PC-3 (cell line): ENCODE measurements at regions not wholly inside any gene's neighbourhood (a gene's known extent, or its start where the extent isn't known, plus 50 kb on each side); places are given as distances from the start of the nearest gene placed in this dataset.

Source experiments
- ATAC-seq: fragments of 200-7000 bp; cut with Tn5 transposase; 2 replicates; pipeline ENCODE4 v1.9.1; 2020; ENCODE audit warnings: mild to moderate bottlenecking, moderate library complexity
- BruUV-seq: library from RNA; stranded (reverse); fragments of 400-500 nt; replicated peaks from 2 replicates; lab custom pipeline; 2021; lab: Mats Ljungman, UMichigan
- CTCF ChIA-PET: fragments of 300-600 bp; sonication (Branson Sonifier 250); formaldehyde crosslinking; loops from one replicate; lab custom pipeline; 2022; ENCODE audit warnings: antibody characterized with exemption; lab: Charles Lee
- POLR2A ChIA-PET: fragments of 300-600 bp; sonication (Branson Sonifier 250); formaldehyde crosslinking; loops from one replicate; lab custom pipeline; 2022; ENCODE audit warnings: antibody characterized with exemption; ENCODE audit not compliant: unreplicated experiment; lab: Charles Lee
- DNase-seq: peaks from one replicate; pipeline ENCODE4 v3.0.0-alpha.2; 2015
- H2AFZ ChIP-seq: fragments of 300-600 bp; sonication (generic); 2 replicates; pipeline ENCODE4 v1.6.0; 2016; ENCODE audit warnings: antibody characterized with exemption, low read length
- H3F3A ChIP-seq: fragments of 300-600 bp; sonication (generic); one replicate; pipeline ENCODE4 v1.6.0; 2017; ENCODE audit warnings: antibody characterized with exemption, low read length, control low read depth, mild to moderate bottlenecking; ENCODE audit not compliant: unreplicated experiment
- H3K27ac ChIP-seq: fragments of 300-600 bp; sonication (generic); 2 replicates; pipeline ENCODE4 v1.5.1; 2016; ENCODE audit warnings: mild to moderate bottlenecking, low read length
- H3K27me3 ChIP-seq: fragments of 300-600 bp; sonication (generic); 2 replicates; pipeline ENCODE4 v1.6.1; 2016; ENCODE audit warnings: low read length, mixed read lengths
- H3K36me3 ChIP-seq: fragments of 300-600 bp; sonication (generic); 2 replicates; pipeline ENCODE4 v1.6.1; 2016; ENCODE audit warnings: low read depth, mixed run types, low read length, mixed read lengths
- H3K4me1 ChIP-seq: fragments of 300-600 bp; sonication (generic); 2 replicates; pipeline ENCODE4 v1.5.1; 2016; ENCODE audit warnings: low read length; ENCODE audit not compliant: insufficient read depth
- H3K4me2 ChIP-seq: fragments of 300-600 bp; sonication (generic); 2 replicates; pipeline ENCODE4 v1.6.0; 2016; ENCODE audit warnings: low read length
- H3K4me3 ChIP-seq: fragments of 300-600 bp; sonication (generic); 2 replicates; pipeline ENCODE4 v1.5.1; 2016; ENCODE audit warnings: mild to moderate bottlenecking, low read length, mixed read lengths
- H3K79me2 ChIP-seq: fragments of 300-600 bp; sonication (generic); 2 replicates; pipeline ENCODE4 v1.6.1; 2017; ENCODE audit warnings: low read length, mixed read lengths
- H3K9ac ChIP-seq: fragments of 300-600 bp; sonication (generic); 2 replicates; pipeline ENCODE4 v1.6.0; 2016; ENCODE audit warnings: mild to moderate bottlenecking, low read length
- H3K9me2 ChIP-seq: fragments of 300-600 bp; sonication (generic); replicated peaks from 2 replicates; pipeline ENCODE4 v1.6.1; 2016; ENCODE audit warnings: mixed run types, low read length, mixed read lengths
- H3K9me3 ChIP-seq: fragments of 300-600 bp; sonication (generic); 2 replicates; pipeline ENCODE4 v1.6.1; 2016; ENCODE audit warnings: low read length, mixed read lengths
- H4K20me1 ChIP-seq: fragments of 300-600 bp; sonication (generic); 2 replicates; pipeline ENCODE4 v1.6.1; 2016; ENCODE audit warnings: low read length, mixed read lengths
- CTCF ChIP-seq: fragments of 300-600 bp; sonication (generic); conservative IDR thresholded peaks from 2 replicates; pipeline ENCODE4 v1.5.1; 2017; ENCODE audit warnings: antibody characterized with exemption, low read depth, mild to moderate bottlenecking, low read length
- EZH2 ChIP-seq: fragments of 300-600 bp; sonication (generic); IDR thresholded peaks from one replicate; pipeline ENCODE4 v1.6.1; 2017; ENCODE audit warnings: antibody characterized with exemption, mild to moderate bottlenecking, low read length; ENCODE audit not compliant: unreplicated experiment
- EZH2phosphoT487 ChIP-seq: fragments of 300-600 bp; sonication (generic); IDR thresholded peaks from 2 replicates; pipeline ENCODE4 v1.6.1; 2018; ENCODE audit warnings: mild to moderate bottlenecking, antibody characterized with exemption, low read length, borderline replicate concordance
- intact Hi-C: fragments of 100-400 bp; cut with micrococcal nuclease; formaldehyde crosslinking; loops from 2 replicates; pipeline ENCODE4 v1.9.0; 2023

DNA sequence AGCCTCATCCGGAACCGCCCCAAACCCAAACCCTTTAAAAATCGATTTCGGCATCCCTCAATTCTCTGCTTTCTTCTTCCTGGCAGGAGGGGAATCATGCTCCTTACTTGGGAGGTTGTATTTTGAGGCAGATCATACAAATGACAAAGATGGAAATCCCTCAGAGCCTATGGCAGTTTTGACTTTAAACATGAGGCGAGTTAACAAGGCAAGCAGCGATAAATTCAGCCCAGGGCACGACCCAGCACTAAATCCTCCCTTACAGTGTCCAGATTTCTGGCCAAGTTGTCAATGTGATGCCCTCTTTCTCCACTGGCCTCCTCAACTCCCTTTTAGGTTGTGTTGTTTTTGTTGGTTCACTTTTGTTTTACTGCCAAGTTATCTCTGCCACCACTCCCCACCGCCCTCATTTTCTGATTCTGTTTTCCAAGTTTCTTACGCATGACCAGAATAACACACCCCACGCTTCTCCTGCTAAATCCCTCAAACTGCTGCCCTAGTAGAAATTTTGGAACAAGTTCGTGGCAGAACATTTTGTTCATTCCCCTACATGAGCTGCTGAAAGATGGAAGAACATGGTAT lies 68.3 kb downstream of the CTAGE1 start:
- Histone ChIP-seq H3F3A (no peaks in the 10 kb centered on the region), H3K79me2 (peaks cover 5% of the 10 kb centered on the region; the same call in 1 of the 2 replicates), H3K4me1 (peaks cover 67% of the 10 kb centered on the region), H4K20me1 (no peaks in the 10 kb centered on the region), H3K4me2 (peak overlapping the region; percentile 86), H3K27me3 (no peaks in the 10 kb centered on the region), H3K9me3 (no peaks in the 10 kb centered on the region), H2AFZ (peak overlapping the region; percentile 50; the same call in 1 of the 2 replicates), H3K36me3 (no peaks in the 10 kb centered on the region), H3K9ac (peak overlapping the region; percentile 82), H3K27ac (peak overlapping the region; percentile 62), H3K4me3 (no peak overlapping the region), H3K9me2 (no peaks in the 10 kb centered on the region)
- DNase-seq (no peak), ATAC-seq (no peak)
- intact Hi-C loops: loop anchor here (5.0 kb wide), 3 partner anchors 38 to 213 kb away; partner anchors contain the start of gene GATA6
- ChIA-PET CTCF (no interaction called here), POLR2A (no interaction called here)
- no TSS peak for BruUV-seq
- no peak for TF ChIP-seq EZH2phosphoT487
- no peak for TF ChIP-seq EZH2
- no peak for TF ChIP-seq CTCF

GRCh38 chr18:22348521-22349316 lies 69.0 kb downstream of the CTAGE1 start:
- Histone ChIP-seq H3K79me2 (peaks cover 5% of the 10 kb centered on the region; the same call in 1 of the 2 replicates), H2AFZ (peak overlapping the region; percentile 73), H3K4me1 (peaks cover 67% of the 10 kb centered on the region), H3F3A (no peaks in the 10 kb centered on the region), H3K9me3 (no peaks in the 10 kb centered on the region), H3K4me2 (peak overlapping the region; percentile 86), H3K36me3 (no peaks in the 10 kb centered on the region), H3K27me3 (no peaks in the 10 kb centered on the region), H3K9me2 (no peaks in the 10 kb centered on the region), H3K9ac (peak overlapping the region; percentile 82), H3K4me3 (peak overlapping the region; percentile 65), H4K20me1 (no peaks in the 10 kb centered on the region), H3K27ac (peak overlapping the region; percentile 62)
- ATAC-seq (peak; percentile 70), DNase-seq (peak; percentile 77)
- intact Hi-C loops: loop anchor here (1.0 to 5.0 kb wide), 4 partner anchors 39 to 214 kb away; partner anchors contain the start of gene GATA6
- no peak for TF ChIP-seq EZH2
- no peak for TF ChIP-seq EZH2phosphoT487
- no peak for TF ChIP-seq CTCF
- BruUV-seq: TSS peak; percentile 57
- ChIA-PET CTCF (interaction anchor here (0.5 kb wide), 1 partner anchor 66 kb away, joined by 3 read pairs; no protein-coding TSS in a partner anchor), POLR2A (interaction anchor here (0.7 kb wide), 1 partner anchor 51 kb away, joined by 4 read pairs; no protein-coding TSS in a partner anchor)
